HG03066 (cell line): ENCODE measurements at regions not wholly inside any gene's neighbourhood (a gene's known extent, or its start where the extent isn't known, plus 50 kb on each side); places are given as distances from the start of the nearest gene placed in this dataset.

ENCODE experiments used
- ATAC-seq: cut with Tn5 transposase; IDR thresholded peaks from one replicate; pipeline ENCODE4 v1.9.1; 2021; ENCODE audit warnings: low read depth; ENCODE audit not compliant: unreplicated experiment

DNA sequence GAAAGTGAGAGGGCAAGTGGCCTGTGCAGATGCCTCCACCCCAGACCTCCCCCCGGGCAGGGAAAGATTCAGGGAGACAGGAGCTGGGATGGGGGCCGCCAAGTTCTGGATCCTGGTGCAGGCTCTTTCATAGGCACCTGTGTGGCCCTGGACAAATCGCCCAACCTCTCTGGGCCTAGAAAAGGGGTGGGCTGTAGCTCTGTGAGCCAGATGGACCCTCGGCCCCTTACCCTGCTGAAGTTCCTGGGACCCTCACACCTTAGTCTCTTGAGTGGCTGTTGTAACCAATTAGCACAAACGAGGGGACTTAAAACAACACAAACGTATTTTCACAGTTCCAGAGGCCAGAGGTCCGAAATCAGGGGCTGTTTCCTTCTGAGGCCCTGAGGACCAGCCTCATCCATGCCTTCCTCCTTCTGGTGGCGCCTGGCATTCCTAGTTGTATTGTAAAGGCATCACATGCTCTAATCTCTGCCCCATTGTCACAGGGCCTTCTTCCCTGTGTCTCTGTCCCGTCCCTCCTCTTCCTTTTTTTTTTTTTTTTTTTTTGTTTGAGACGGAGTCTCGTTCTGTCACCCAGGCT lies 352.6 kb downstream of the SEC14L1 start:
- ATAC-seq, result no peak

GRCh38 chr17:77493901-77494663 lies 353.3 kb downstream of the SEC14L1 start:
- ATAC-seq, result no peak

GRCh38 chr17:77494664-77495435 lies 354.1 kb downstream of the SEC14L1 start:
- ATAC-seq, result no peak

- ATAC-seq, result no peak
These were observed 354.8 kb downstream of the SEC14L1 start for GRCh38 chr17:77495575-77495974.

DNA sequence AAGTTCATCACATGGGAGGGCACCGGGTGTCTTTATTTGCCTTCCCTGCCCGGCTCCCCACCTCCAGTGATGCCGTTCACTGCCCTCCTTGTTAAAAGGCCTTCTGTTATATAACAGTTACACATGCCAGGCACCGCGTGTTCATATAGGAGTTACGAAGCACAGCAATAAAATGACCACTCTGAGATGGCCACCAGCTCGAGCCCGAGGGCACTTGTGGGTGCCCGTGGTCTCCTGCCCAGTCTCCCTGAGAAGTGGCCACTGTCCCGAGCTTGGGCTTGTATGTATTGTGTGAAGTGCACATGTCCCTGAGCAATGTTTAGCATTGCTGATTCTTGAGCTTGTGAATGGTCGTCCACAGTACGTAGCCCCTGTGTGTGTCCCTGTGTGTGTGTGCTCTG lies 355.6 kb downstream of the SEC14L1 start:
- ATAC-seq, result no peak

DNA sequence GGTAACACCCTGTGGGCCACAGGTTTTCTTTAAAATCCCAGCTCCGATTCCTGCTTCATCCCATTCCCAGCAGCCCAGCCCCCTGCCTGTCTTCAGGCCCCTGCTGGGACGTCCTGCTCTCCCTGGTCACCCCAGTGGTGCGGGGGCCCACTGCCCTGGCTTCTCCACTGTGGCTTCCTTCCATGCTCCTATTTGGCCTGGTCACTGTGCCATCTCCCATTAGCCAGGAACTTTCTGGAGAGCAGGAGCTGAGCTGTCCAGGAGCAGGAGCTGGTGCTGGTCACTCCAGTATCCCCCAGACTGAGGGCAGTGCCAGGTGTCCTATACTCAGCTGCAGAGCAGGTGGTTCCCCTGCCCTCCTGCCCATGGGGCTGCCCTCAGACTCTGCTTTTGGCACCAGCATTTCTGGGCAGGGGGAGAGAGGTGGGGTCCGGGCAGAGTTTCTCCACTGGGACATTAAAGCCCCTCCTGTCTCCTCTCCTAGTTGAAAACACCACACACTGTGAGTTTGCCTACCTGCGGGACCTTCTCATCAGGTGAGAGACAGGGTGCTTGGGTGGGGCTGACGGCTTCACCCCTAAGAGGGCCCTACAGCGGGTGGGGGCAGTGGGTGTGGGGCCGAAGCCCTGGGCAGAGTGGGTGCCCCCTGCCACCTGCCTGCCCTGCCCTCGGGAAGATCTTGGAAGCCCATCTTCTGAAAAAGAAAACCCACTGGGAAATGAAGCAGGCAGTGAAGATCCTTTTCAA lies 356.2 kb downstream of the SEC14L1 start:
- no peak for ATAC-seq

DNA sequence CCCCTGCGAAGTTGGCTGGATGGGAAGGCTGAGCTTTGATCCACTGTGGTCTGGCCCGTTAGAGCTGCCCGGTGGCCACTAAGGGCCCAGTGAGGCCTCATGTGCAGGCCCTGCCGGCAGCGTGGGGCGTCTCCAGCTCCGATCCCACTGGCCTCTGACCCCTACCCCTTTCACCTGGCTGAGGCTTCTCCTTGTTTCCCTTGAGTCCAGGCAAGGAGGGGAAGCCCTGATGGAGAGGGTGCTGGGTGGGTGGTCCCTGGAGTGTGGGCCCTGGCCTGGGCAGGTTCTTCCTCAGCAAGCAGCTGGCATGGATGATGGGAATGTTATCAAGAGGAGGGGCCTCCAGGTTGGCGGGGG lies 356.8 kb downstream of the SEC14L1 start:
- no peak for ATAC-seq

DNA sequence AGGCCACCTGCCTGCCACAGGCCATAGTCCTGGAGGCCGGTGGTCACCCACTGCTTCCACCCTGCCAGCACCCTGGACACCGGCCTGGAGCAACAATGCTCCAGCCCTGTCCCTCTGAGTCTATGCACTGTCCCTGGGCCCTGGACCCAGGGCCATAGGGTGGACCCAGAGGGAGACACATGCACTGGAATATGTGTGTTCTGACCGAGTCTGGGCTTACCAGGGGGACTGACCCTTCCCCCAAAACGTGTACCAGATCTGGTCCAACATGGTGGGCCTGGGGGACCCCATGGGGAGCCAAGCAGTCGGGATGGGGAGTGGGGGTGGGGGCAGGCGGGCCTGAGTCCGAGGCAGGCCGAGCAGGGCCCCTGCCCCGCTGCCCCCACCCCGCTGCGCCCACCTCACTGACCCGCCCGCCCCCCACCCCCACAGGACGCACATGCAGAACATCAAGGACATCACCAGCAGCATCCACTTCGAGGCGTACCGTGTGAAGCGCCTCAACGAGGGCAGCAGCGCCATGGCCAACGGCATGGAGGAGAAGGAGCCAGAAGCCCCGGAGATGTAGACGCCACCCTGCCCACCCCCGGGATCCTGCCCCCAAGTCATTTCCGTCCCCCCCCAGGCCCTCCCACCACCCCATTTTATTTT lies 357.4 kb downstream of the SEC14L1 start:
- ATAC-seq, result no peak

DNA sequence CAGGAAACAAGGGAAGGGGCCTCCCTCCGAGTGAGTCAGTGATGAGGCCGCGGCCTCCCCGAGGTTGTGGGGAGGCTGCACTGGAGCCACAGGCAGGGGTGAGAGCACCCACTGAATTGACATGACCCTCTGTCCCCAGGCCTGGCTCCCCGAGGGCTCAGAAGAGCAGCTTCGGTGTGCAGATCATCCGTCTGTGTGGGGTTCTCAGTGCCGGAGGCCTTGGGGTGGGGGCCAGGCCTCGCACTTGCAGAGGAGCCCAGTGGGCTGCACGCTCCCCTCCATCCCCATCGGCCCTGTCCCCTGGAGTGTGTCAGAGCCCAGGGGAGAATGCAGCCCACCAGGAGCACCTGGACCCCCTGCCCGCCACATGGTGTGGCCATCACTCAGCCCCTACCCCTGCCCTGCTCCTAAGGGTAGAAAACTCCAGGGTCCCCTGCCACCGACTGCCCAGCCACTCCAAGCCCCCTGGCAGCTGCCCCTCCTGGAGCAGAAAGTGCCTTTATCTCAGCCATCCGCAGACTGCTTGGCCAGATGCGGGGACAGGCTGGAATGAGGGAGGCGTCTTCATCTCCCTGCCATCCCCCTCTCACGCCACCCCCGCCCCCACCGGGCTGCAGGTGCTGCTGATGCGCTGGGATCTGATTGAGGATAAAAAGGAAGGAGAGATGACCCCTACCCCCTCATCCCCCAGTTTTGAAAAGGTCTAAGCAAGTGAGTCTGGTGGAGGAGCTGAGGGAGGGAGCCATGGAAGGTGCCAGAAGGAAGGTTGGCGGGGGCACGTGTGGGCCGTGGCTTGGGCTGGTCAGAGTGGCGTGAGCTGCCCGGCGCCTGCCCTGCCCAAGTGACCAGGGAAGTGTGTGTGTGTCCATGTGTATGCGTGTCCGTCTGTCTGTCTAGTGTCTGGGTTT lies 358.3 kb downstream of the SEC14L1 start:
- no peak for ATAC-seq

DNA sequence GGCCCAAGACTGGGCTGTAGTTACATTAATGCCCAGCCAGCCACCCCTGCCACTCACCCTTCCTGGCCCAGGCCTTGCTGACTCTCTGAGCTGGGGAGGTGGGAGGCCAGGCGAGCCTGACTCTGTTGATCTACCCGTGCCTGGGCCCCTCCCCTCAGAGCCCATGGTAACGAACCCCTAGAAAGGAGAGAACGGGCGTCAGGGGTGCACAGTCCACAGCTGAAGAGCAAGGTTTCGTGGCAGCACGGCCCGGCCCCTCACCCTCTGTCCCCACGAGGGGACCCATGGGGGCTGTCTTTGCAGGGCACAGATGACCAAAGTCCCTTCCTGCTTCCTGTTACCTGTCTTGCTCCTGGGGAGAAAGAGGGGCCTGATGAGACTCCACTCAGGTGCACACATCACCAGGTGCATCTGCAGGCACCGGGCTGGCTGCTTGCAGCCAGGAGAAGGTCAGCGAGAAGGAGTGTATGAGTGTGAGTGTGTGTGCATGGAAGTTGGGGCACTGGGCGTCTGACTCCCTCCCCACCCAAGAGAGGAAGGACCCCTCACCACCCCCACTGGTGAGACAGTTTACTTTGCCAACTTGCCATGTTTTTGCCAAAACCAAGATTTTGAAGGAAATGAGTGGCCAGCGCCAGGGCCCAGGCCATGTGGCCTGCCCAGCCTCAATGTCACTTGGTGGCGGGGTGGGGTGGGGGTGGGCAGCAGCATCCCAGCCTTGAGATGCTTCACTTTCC lies 359.1 kb downstream of the SEC14L1 start:
- no peak for ATAC-seq

DNA sequence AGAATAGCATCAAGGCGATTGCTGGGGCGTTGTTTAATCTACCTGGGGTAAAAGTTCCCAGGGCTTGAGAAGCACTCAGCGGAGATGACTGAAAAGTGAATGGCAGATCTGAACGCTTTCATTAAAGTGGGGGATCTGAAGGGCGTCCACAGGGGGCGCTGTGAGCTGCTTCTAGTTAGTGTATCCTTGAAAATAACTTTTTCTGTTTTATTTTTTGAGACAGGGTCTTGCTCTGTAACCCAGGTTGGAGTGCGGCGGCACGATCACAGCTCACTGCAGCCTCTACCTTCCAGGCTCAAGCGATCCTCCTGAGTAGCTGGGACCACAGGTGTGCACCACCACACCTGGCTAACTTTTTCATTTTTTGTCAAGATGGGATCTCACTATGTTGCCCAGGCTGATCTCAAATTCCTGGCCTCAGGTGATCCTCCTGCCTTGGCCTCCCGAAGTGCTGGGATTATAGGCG lies 360.4 kb downstream of the SEC14L1 start:
- ATAC-seq, result no peak

DNA sequence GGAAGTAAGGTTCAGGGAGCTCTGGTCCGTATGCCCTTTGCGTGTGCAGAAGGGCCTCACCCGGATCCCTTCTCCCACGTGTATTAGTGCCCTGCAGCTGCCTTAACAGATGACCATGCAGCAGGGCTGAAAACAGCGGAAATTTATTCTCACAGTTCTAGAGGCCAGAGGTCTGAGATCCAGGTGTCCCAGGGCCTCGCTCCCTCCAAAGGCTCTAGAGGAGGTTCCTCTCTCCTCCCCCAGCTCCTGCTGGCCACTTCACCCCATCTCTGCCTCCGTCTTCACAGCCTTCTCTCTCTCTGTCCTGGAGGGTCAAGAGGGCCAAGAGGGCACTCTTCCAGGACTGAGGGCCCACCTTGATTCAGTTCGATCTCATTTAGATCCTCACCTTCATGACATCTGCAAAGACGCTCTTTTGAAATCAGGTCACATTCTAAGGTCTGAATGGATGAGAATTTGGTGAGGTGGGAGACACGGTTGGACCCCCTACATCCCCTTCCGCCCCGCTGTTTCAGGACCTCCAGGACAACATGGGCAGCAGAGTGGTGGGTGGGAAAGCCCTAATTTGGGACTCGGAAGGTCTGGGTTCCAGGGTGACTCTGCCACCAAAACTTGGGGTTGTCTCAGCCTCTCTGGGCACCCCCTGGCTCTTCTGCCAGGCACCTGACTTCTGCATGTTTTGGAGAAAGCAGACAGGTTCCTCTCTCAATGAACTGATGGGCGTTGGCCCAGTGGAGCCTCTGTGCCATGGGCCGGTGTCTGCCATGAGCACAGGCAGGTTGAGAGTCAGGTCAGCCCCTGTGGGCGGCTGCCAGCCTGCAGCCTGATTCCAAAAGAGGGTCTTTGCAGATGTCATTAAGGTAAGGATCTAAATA lies 361.2 kb downstream of the SEC14L1 start:
- no peak for ATAC-seq

DNA sequence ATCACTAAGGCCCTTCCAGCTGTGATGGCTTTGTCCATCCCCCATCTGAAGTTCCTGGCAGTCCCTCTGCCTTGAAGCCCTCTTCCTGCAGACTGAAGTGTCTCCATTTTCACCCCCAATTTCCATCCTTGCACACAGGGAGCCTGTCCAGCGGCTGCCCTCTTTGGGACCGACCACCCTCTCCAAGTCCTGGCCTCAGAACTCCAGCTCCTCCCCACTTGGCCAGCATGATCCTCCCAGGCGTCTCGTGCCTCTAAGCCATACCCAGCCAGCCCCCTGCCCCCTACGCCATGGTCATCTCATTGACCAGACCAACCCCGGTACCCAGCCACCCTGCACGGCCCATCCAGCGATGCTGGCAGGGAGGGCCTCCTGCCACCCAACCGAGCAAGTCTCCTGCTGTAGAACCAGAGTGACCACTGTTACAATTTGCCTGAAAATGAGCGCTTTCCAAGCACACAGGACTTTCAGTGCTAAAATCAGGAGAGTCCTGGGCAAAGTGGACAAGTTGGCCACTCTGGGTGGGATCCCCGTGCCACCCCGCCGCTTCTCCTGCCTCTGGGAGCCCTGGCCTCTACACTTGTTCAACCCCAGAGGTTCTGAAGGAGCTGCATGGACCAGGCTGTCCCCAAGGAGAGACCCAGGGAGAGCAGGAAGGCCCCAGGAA lies 362.0 kb downstream of the SEC14L1 start:
- no peak for ATAC-seq

GRCh38 chr17:77503293-77503655 lies 362.5 kb downstream of the SEC14L1 start:
- no peak for ATAC-seq

GRCh38 chr17:77503916-77504651 lies 363.3 kb downstream of the SEC14L1 start:
- no peak for ATAC-seq

- ATAC-seq, result no peak
These were observed 363.9 kb downstream of the SEC14L1 start for GRCh38 chr17:77504652-77505155.
